ENCODE measurements at regions not wholly inside any gene's neighbourhood (a gene's known extent, or its start where the extent isn't known, plus 50 kb on each side); places are given as distances from the start of the nearest gene placed in this dataset.

- Histone ChIP-seq H4K20me1 (ENCODE audit: control insufficient read depth, insufficient read depth, low read length, poor library complexity, severe bottlenecking) (peaks cover 7% of the 10 kb centered on the region), H3K27me3 (replicated peaks in 1 of 4; ENCODE audit: control extremely low read depth in 1 of 4, control insufficient read depth in 3 of 4, insufficient read depth in 4 of 4, low read length in 3 of 4) (no peaks in the 10 kb centered on the region), H3K79me2 (ENCODE audit: control insufficient read depth, insufficient read depth, low read length) (peaks cover 17% of the 10 kb centered on the region), H3K36me3 (replicated peaks in 1 of 2; ENCODE audit: control extremely low read depth in 1 of 2, control insufficient read depth in 1 of 2, extremely low read depth in 1 of 2, insufficient read depth in 2 of 2, low read length in 1 of 2) (no peaks in the 10 kb centered on the region), H3K9me3 (ENCODE audit: control extremely low read depth in 1 of 3, control insufficient read depth in 2 of 3, insufficient read depth in 1 of 3, low read length in 2 of 3) (peaks cover 0 to 18% (median 0%) of the 10 kb centered on the region in 3 donors), H2AFZ (ENCODE audit: insufficient read depth, low read depth, low read length, poor library complexity, severe bottlenecking) (no peak overlapping the region), H3K4me3 (ENCODE audit: control extremely low read depth in 1 of 5, extremely low read depth in 1 of 5, insufficient read depth in 1 of 5, low read depth in 2 of 5, low read length in 4 of 5) (no peak overlapping the region), H3K9ac (ENCODE audit: low read length) (no peak overlapping the region), H3K27ac (ENCODE audit: low read length in 2 of 2) (no peak overlapping the region), H3K4me2 (replicated peaks; ENCODE audit: low read depth, low read length, poor library complexity, severe bottlenecking) (no peak overlapping the region), H3K4me1 (ENCODE audit: control insufficient read depth in 2 of 2, insufficient read depth in 2 of 2, low read length in 2 of 2) (peaks cover 0 to 4% of the 10 kb centered on the region in 2 donors)
- H3K27me3 Mint-ChIP-seq, result no peaks in the 10 kb centered on the region
- TF ChIP-seq CTCF (IDR thresholded peaks at IDR 0.05) (no peak), EZH2 (IDR thresholded peaks at IDR 0.05; ENCODE audit: borderline replicate concordance, insufficient read depth, low read depth, low read length, poor library complexity, severe bottlenecking) (no peak)
- H3K4me1 Mint-ChIP-seq, result peaks cover 8% of the 10 kb centered on the region
- intact Hi-C loops (cut with micrococcal nuclease), result no loop called here
- POLR2A ChIA-PET, result no interaction called here
- no peaks in the 10 kb centered on the region for H3K9me3 Mint-ChIP-seq (ENCODE audit: insufficient read depth)
- DNase-seq, result no peak
- no peak overlapping the region for H3K4me3 Mint-ChIP-seq
- 100% methylated on average over 8 of the region's 9 CpGs for WGBS (ENCODE audit: insufficient coverage)
- ATAC-seq (ENCODE audit: low read depth), result no peak
- CTCF ChIA-PET, result interaction anchor here (1.8 kb wide), 1 partner anchor 38 kb away, joined by 4 read pairs; no protein-coding TSS in a partner anchor
- no peak overlapping the region for H3K27ac Mint-ChIP-seq
Measured at GRCh38 chr14:89531661-89532335, 114.8 kb upstream of the FOXN3 start.

GRCh38 chr14:89524990-89525667, 108.1 kb upstream of the FOXN3 start:
- Histone ChIP-seq H3K9ac (ENCODE audit: low read length) (no peak overlapping the region), H3K27me3 (replicated peaks in 1 of 4; ENCODE audit: control extremely low read depth in 1 of 4, control insufficient read depth in 3 of 4, insufficient read depth in 4 of 4, low read length in 3 of 4) (no peaks in the 10 kb centered on the region), H3K9me3 (ENCODE audit: control extremely low read depth in 1 of 3, control insufficient read depth in 2 of 3, insufficient read depth in 1 of 3, low read length in 2 of 3) (peaks cover 0 to 22% (median 8%) of the 10 kb centered on the region in 3 donors), H3K79me2 (ENCODE audit: control insufficient read depth, insufficient read depth, low read length) (peaks cover 34% of the 10 kb centered on the region), H3K4me1 (ENCODE audit: control insufficient read depth in 2 of 2, insufficient read depth in 2 of 2, low read length in 2 of 2) (no peaks in the 10 kb centered on the region), H3K36me3 (replicated peaks in 1 of 2; ENCODE audit: control extremely low read depth in 1 of 2, control insufficient read depth in 1 of 2, extremely low read depth in 1 of 2, insufficient read depth in 2 of 2, low read length in 1 of 2) (no peaks in the 10 kb centered on the region), H3K27ac (ENCODE audit: low read length in 2 of 2) (no peak overlapping the region), H3K4me3 (ENCODE audit: control extremely low read depth in 1 of 5, extremely low read depth in 1 of 5, insufficient read depth in 1 of 5, low read depth in 2 of 5, low read length in 4 of 5) (no peak overlapping the region), H3K4me2 (replicated peaks; ENCODE audit: low read depth, low read length, poor library complexity, severe bottlenecking) (no peak overlapping the region), H4K20me1 (ENCODE audit: control insufficient read depth, insufficient read depth, low read length, poor library complexity, severe bottlenecking) (no peaks in the 10 kb centered on the region), H2AFZ (ENCODE audit: insufficient read depth, low read depth, low read length, poor library complexity, severe bottlenecking) (no peak overlapping the region)
- ChIA-PET CTCF (interaction anchor here (1.4 kb wide), 1 partner anchor 10 kb away, joined by 3 read pairs; no protein-coding TSS in a partner anchor), POLR2A (no interaction called here)
- WGBS (ENCODE audit: insufficient coverage), result 100% methylated on average over 2 of the region's 4 CpGs
- Mint-ChIP-seq H3K27ac (no peak overlapping the region), H3K27me3 (no peaks in the 10 kb centered on the region), H3K4me3 (no peak overlapping the region), H3K9me3 (ENCODE audit: insufficient read depth) (peaks cover 3% of the 10 kb centered on the region), H3K4me1 (peaks cover 5% of the 10 kb centered on the region)
- DNase-seq (no peak), ATAC-seq (ENCODE audit: low read depth) (no peak)
- TF ChIP-seq EZH2 (IDR thresholded peaks at IDR 0.05; ENCODE audit: borderline replicate concordance, insufficient read depth, low read depth, low read length, poor library complexity, severe bottlenecking) (no peak), CTCF (IDR thresholded peaks at IDR 0.05) (no peak)
- intact Hi-C loops (cut with micrococcal nuclease), result no loop called here

All from B cell (primary cell).